ENCODE measurements at regions not wholly inside any gene's neighbourhood (a gene's known extent, or its start where the extent isn't known, plus 50 kb on each side); places are given as distances from the start of the nearest gene placed in this dataset.
A peak's percentile ranks its signal among the peaks of the same experiment; 100 is the strongest.

- DNase-seq (ENCODE audit: low read depth): no peak
- TF ChIP-seq CTCF (IDR thresholded peaks at IDR 0.05; ENCODE audit: insufficient read depth, low read length): no peak
- no peak overlapping the region for H3K4me3 ChIP-seq (ENCODE audit: low read depth, low read length)
These were observed 256.4 kb upstream of the PWP1 start for GRCh38 chr12:107429006-107429705.

- no peak overlapping the region for H3K4me3 ChIP-seq (ENCODE audit: low read depth, low read length)
- TF ChIP-seq CTCF (IDR thresholded peaks at IDR 0.05; ENCODE audit: insufficient read depth, low read length): no peak
- DNase-seq (ENCODE audit: low read depth): no peak
These were observed 253.7 kb upstream of the PWP1 start for GRCh38 chr12:107431942-107432341.

GRCh38 chr12:107435072-107435471, 250.5 kb upstream of the PWP1 start:
- DNase-seq (ENCODE audit: low read depth): no peak
- no peak overlapping the region for H3K4me3 ChIP-seq (ENCODE audit: low read depth, low read length)
- no peak for TF ChIP-seq CTCF (IDR thresholded peaks at IDR 0.05; ENCODE audit: insufficient read depth, low read length)

GRCh38 chr12:107435520-107435919, 250.1 kb upstream of the PWP1 start:
- no peak overlapping the region for H3K4me3 ChIP-seq (ENCODE audit: low read depth, low read length)
- no peak for DNase-seq (ENCODE audit: low read depth)

GRCh38 chr12:107436376-107436775, 249.2 kb upstream of the PWP1 start:
- no peak overlapping the region for H3K4me3 ChIP-seq (ENCODE audit: low read depth, low read length)
- DNase-seq (ENCODE audit: low read depth): peak; percentile 82

More at GRCh38 chr12:107435520-107435919, 250.1 kb upstream of the PWP1 start:
- no peak for TF ChIP-seq CTCF (IDR thresholded peaks at IDR 0.05; ENCODE audit: insufficient read depth, low read length)

GRCh38 chr12:107436836-107437235, 248.8 kb upstream of the PWP1 start:
- no peak overlapping the region for H3K4me3 ChIP-seq (ENCODE audit: low read depth, low read length)
- DNase-seq (ENCODE audit: low read depth): no peak
- no peak for TF ChIP-seq CTCF (IDR thresholded peaks at IDR 0.05; ENCODE audit: insufficient read depth, low read length)

More at GRCh38 chr12:107436376-107436775, 249.2 kb upstream of the PWP1 start:
- no peak for TF ChIP-seq CTCF (IDR thresholded peaks at IDR 0.05; ENCODE audit: insufficient read depth, low read length)

- H3K4me3 ChIP-seq (ENCODE audit: low read depth, low read length): no peak overlapping the region
- no peak for TF ChIP-seq CTCF (IDR thresholded peaks at IDR 0.05; ENCODE audit: insufficient read depth, low read length)
- DNase-seq (ENCODE audit: low read depth): no peak
These were observed 247.6 kb upstream of the PWP1 start for GRCh38 chr12:107437954-107438353.
